GM10248 (cell line): ENCODE measurements at regions not wholly inside any gene's neighbourhood (a gene's known extent, or its start where the extent isn't known, plus 50 kb on each side); places are given as distances from the start of the nearest gene placed in this dataset.

Source experiments
- CTCF ChIA-PET: fragments of 300-600 bp; sonication (Branson Sonifier 250); formaldehyde crosslinking; extraction: SDS; loops from one replicate; lab custom pipeline; 2021; ENCODE audit warnings: antibody characterized with exemption; lab: Yijun Ruan, JAX
- POLR2A ChIA-PET: fragments of 350-650 bp; sonication (Branson Sonifier 250); formaldehyde crosslinking; extraction: SDS; loops from one replicate; lab custom pipeline; 2020; ENCODE audit warnings: antibody characterized with exemption; lab: Yijun Ruan, JAX
- DNase-seq: peaks from one replicate; pipeline ENCODE4 v3.0.0; 2012; ENCODE audit errors: extremely low spot score
- TF ChIP-seq, protein P1 (sequence below): IDR thresholded peaks from 2 replicates; pipeline ENCODE4 v1.5.1; 2012; ENCODE audit warnings: mild to moderate bottlenecking, low read depth; ENCODE audit errors: extremely low read depth, missing control alignments, control extremely low read depth

- POLR2A ChIA-PET = no interaction called here
- TF ChIP-seq, protein P1, sequence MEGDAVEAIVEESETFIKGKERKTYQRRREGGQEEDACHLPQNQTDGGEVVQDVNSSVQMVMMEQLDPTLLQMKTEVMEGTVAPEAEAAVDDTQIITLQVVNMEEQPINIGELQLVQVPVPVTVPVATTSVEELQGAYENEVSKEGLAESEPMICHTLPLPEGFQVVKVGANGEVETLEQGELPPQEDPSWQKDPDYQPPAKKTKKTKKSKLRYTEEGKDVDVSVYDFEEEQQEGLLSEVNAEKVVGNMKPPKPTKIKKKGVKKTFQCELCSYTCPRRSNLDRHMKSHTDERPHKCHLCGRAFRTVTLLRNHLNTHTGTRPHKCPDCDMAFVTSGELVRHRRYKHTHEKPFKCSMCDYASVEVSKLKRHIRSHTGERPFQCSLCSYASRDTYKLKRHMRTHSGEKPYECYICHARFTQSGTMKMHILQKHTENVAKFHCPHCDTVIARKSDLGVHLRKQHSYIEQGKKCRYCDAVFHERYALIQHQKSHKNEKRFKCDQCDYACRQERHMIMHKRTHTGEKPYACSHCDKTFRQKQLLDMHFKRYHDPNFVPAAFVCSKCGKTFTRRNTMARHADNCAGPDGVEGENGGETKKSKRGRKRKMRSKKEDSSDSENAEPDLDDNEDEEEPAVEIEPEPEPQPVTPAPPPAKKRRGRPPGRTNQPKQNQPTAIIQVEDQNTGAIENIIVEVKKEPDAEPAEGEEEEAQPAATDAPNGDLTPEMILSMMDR = no peak
- DNase-seq = no peak
- CTCF ChIA-PET = interaction anchor here (1.3 kb wide), 1 partner anchor 30 kb away, joined by 3 read pairs; no protein-coding TSS in a partner anchor
Measured at GRCh38 chr9:108130905-108131304, 641.3 kb upstream of the KLF4 start.

DNA sequence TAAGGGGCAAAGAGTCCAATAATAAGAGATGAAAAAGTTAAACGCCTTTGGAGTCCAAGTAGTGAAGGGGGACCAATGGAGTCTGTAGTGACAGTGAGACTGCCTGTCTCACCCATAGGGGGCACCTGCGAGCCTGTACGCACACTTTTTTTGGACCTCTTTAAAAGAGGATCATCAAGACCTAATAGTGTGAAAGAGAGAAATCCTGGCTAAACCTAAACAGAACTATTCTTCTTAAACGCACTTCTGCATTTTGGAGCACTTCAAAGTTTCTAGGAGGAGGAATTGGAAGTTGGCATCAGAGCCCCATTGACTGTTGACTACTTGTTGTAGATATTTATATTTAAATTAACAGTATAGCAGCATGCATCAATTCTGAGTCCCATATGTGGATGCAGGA is 636.1 kb upstream of the KLF4 start:
- TF ChIP-seq, protein P1 = no peak
- POLR2A ChIA-PET = no interaction called here
- no peak for DNase-seq
- CTCF ChIA-PET = no interaction called here

- TF ChIP-seq, protein P1 = no peak
- CTCF ChIA-PET = no interaction called here
- POLR2A ChIA-PET = no interaction called here
- DNase-seq = no peak
Measured at GRCh38 chr9:108119530-108120113, 630.1 kb upstream of the KLF4 start.

DNA sequence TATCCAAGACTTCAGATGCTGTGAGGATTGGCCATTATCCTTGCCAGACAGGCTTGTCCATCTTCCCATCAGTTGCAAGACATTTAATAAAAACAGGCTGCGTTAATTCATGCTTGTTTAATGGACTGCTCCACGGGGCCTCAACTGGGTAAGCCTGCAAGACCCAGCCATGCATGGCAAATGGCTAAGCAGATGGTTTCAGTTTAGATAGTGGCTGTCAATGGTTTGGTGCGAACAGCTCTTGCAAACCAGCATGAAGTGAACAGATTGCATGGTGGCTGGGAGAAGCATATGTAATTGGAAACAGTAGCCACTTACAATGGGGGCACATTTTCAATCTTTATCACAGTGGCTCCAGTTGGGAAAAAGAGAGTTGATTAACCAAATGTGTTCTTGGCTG is 628.2 kb upstream of the KLF4 start:
- DNase-seq = no peak
- ChIA-PET CTCF (no interaction called here), POLR2A (no interaction called here)
- TF ChIP-seq, protein P1 = no peak

- ChIA-PET POLR2A (no interaction called here), CTCF (no interaction called here)
- TF ChIP-seq, protein P1 = no peak
- no peak for DNase-seq
Measured at GRCh38 chr9:108117306-108117705, 627.7 kb upstream of the KLF4 start.

- ChIA-PET POLR2A (no interaction called here), CTCF (interaction anchor here (1.2 kb wide), 1 partner anchor 10 kb away, joined by 3 read pairs; no protein-coding TSS in a partner anchor)
- TF ChIP-seq, protein P1 = no peak
- no peak for DNase-seq
Measured at GRCh38 chr9:108113596-108113995, 624.0 kb upstream of the KLF4 start.
